NCI-H526 treated with DMSO at 0.1 percent for 48 hours (cell line): ENCODE measurements at regions not wholly inside any gene's neighbourhood (a gene's known extent, or its start where the extent isn't known, plus 50 kb on each side); places are given as distances from the start of the nearest gene placed in this dataset.

ENCODE experiments used
- DNase-seq: peaks from one replicate; lab custom pipeline; 2025; lab: John Stamatoyannopoulos, UW

DNA sequence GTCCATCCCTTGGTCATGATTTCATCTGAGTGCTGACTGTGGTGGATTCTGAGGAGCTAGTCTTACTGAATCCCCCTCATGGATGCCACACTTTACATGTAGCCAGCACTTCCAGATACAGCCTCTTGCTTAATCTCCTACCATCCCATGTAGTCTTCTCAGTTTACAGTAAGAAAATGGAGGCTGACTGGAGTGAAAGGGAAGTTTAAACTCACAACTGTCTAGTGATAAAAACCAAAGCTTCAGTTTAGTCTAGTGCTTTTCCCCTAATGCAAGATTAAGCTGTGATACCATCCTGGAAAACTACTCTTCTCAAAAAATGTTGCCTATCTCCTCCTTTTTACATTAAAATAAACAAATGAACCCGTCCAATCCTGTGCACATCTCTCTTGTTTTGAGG lies 146.8 kb upstream of the HES1 start:
- no peak for DNase-seq

GRCh38 chr3:193991666-193992424 lies 144.1 kb upstream of the HES1 start:
- no peak for DNase-seq

DNA sequence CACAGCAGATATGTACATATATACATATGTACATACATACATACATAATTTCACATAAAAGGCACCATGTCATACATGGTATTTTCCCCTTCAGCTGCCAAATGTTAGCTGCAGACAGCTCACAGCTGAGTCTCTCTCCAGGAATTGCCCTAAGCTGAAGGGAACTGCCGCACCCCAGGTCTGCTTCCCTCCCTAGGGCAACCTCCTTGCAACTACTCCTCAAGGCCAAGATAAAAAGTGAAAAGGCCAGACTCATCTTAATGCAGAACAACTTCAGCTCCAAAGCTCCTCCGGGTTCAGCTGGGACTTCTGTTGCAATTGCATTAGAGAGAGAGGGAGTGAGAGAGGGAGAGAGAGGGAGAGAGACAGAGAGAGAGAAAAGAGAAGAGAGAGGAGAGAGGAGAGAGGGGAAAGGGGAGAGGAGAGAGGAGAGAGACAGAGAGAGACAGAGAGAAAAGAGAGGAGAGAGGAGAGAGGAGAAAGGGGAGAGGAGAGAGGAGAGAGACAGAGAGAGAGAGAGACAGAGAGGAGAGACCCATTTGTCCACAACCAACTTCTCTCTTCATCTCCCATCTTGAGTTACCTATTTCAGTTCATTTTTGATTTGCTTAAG lies 143.4 kb upstream of the HES1 start:
- no peak for DNase-seq

- DNase-seq, result no peak
Observed at GRCh38 chr3:193996221-193996620, 139.7 kb upstream of the HES1 start.

GRCh38 chr3:193996641-193997089 lies 139.3 kb upstream of the HES1 start:
- DNase-seq, result no peak

DNA sequence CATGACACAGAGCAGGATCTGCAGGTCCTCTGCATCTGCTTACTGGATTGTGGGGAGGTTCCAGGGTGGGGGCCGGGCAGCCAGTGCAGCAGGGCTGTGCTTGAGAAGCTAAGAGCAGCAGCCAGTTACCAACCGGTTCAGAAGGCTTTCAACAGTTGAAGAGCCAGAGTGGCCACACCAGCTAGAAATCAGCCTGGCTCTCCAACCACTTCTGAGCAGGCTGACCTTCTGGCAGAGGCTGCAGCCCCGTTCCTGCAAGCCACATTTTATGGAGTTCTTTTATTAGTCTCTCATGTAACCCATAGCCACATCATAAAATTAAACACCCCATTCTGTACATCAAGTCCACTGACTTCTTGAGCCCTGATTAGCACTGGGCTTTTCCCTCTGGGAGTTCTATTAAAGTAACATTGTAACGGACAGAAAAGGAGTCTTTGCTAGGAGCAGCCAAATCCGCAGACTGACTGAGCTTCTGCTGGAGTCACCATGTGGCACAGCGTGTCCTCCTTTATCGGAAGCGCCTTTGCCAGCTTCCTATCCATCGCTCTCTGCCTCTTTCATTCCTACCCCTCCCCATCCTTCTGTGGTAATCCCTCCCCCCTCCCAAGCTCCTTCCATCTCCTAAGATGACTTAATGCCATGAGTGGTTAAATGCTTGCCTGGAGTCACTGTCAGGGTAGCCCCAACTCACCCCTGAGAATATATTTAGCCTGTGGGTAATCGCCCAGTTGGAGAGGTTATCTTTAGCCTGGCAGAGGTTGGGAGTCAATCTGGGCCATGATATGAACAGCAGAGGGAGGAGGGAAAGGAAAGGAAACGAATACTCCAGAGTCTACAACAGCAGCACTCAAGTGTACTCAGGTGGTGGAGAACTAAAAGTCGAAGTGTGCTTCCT lies 138.5 kb upstream of the HES1 start:
- no peak for DNase-seq

- no peak for DNase-seq
Observed at GRCh38 chr3:193998123-193998448, 137.9 kb upstream of the HES1 start.

DNA sequence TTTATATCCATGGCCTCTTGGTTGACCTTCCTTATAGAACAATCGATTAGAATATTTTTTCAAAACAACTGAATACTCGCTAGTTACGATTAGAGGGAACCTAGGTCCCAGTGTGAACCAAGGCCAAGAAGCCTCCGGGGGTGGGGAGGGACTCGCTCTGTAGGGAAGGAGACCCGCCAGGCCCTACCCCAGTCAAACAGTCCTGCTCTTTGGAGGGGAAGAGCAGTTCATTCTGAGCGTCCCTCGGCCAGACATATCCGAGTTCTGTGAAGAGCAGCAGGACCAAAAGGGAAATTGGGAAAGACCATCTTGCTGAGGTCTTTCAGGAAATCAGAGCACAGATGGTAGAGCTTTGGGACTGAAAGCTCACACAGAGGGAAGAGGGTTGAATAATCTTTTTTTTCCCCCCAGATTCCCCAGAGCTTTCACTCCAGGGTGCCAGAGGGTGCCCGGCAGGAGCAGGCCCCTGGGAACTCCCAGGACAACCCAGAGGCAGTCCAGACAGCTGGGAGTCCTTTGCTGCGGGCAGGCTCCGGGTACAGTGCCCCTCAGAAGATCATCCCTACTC lies 137.2 kb upstream of the HES1 start:
- DNase-seq, result no peak

DNA sequence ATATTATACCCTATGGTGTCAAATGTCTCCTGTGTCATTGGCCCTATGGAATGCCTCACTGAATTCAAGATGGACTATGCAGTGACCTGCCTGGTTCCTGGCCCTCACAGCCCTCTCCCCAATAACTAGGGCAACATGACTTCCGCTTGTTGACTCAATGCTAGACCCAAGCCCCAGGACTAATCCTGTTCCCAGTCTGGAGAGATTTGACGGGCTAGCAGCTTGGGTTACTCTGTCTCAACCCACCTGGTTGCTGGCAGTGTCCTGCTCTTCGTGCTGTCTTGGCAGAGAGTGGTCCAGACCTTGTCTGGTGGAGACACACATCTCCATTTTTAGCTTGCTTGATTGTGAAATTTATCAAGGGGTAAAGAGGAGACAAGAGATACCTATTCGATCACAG lies 135.8 kb upstream of the HES1 start:
- DNase-seq, result no peak

DNA sequence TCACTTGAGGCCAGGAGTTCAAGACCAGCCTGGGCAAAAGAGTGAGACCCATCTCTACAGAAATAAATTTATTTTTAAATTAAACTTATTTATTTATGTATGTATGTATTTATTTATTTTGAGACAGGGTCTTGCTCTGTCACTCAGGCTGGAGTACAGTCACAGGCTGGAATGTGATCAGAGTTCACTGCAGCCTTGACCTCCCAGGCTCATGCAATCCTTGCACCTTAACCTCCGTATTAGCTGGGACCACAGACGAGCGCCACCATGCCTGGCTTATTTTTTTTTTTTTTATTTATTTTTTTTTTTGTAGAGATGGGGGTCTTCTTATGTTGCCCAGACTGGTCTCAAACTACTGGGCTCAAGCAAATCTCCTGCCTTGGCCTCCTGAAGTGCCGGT lies 135.2 kb upstream of the HES1 start:
- no peak for DNase-seq

- DNase-seq, result no peak
Observed at GRCh38 chr3:194001728-194002459, 134.1 kb upstream of the HES1 start.

- peak; percentile 93 for DNase-seq
Observed at GRCh38 chr3:194003114-194004057, 132.6 kb upstream of the HES1 start.

- DNase-seq, result peak; percentile 21
Observed at GRCh38 chr3:194005930-194006501, 129.9 kb upstream of the HES1 start.

DNA sequence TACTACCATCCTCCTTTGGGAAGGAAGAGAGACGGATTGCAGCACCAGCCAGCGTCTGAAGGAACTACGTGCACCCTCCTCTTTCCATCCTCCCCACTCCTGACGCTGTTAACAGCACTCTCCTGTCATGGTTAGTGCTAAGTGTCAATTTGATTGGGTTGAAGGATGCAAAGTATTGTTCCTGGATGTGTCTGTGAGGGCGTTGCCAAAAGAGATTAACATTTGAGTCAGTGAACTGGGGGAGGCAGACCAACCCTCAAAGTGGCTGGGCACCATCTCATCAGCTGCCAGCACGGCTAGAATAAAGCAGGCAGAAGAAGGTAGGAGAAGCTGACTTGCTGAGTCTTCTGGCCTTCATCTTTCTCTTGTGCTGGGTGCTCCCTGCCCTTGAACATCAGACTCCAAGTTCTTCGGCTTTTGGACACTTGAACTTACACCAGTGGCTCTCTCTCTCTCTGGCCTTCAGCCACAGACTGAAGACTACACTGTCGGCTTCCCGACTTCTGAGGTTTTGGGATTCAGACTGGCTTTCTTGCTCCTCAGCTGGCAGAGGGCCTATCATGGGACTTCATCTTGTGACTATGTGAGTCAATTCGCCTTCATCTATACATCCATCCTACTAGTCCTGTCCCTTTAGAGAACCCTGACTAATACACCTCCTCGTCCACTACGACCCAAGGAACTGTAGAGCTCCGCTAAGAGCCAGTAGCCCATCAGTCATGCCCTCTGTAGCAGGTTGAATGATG lies 128.2 kb upstream of the HES1 start:
- DNase-seq, result no peak

GRCh38 chr3:194009019-194009418 lies 126.9 kb upstream of the HES1 start:
- no peak for DNase-seq

- no peak for DNase-seq
Observed at GRCh38 chr3:194009892-194010533, 125.9 kb upstream of the HES1 start.

DNA sequence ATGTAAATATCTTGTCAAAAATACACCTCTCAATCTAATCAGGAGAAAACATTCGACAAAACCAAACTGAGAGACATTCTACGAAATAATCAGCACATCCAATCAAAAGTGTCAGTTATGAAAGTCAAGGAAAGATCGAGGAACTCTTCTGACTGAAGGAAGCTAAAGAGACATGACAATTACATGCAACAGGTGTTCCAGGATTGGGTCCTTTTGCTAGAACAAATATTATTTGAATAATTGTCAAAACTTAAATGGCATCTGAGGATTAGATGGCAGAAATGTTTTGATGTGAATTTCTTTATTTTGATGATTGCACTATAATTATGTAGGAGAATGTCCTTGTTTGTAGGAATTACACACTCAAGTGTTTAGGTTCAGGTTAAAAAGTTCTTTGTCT lies 124.1 kb upstream of the HES1 start:
- DNase-seq, result no peak

GRCh38 chr3:194013928-194014327 lies 122.0 kb upstream of the HES1 start:
- DNase-seq, result no peak

DNA sequence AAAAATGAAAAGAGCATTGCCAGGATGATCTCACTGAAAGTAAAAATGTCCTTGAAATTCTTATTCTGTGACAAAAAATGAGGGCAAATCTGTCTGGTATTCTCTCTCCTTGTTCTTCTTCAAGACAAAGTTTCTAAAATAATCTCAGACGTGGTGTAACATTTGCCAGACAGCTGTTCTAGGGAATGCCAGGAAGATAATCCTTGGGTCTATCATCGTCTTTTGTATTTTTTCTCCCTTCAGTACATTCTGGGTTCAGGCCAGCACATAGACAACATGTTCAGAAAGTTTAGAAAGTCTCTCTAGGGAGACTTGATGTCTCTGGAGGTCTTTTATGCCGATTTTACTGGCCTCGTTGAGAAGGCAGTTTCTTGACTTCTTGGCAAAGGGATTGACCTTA lies 121.2 kb upstream of the HES1 start:
- DNase-seq, result no peak
